8988T (cell line): ENCODE measurements at regions not wholly inside any gene's neighbourhood (a gene's known extent, or its start where the extent isn't known, plus 50 kb on each side); places are given as distances from the start of the nearest gene placed in this dataset.
"Not testable (repeated sequence)": the region's sequence is repeated elsewhere in the genome, so short reads cannot be mapped to it uniquely, and the experiment has no call there.

Source experiments
- DNase-seq: peaks from one replicate; pipeline ENCODE4 v3.0.0; 2011

GRCh38 chr4:42288876-42289275 is 108.4 kb upstream of the SHISA3 start:
- DNase-seq, result not testable (repeated sequence)

GRCh38 chr4:42292192-42292591 is 105.1 kb upstream of the SHISA3 start:
- DNase-seq, result not testable (repeated sequence)

GRCh38 chr4:42293967-42294813 is 103.1 kb upstream of the SHISA3 start:
- no peak for DNase-seq

GRCh38 chr4:42296196-42296595 is 101.1 kb upstream of the SHISA3 start:
- DNase-seq, result no peak

- DNase-seq, result peak; percentile 24
Observed at GRCh38 chr4:42302348-42302747, 94.9 kb upstream of the SHISA3 start.

GRCh38 chr4:42306221-42307109 is 90.8 kb upstream of the SHISA3 start:
- no peak for DNase-seq

GRCh38 chr4:42308247-42308646 is 89.0 kb upstream of the SHISA3 start:
- no peak for DNase-seq

GRCh38 chr4:42309361-42310260 is 87.7 kb upstream of the SHISA3 start:
- no peak for DNase-seq

- DNase-seq, result no peak
Observed at GRCh38 chr4:42310358-42310757, 86.9 kb upstream of the SHISA3 start.

GRCh38 chr4:42310806-42311205 is 86.5 kb upstream of the SHISA3 start:
- no peak for DNase-seq

GRCh38 chr4:42311591-42311990 is 85.7 kb upstream of the SHISA3 start:
- DNase-seq, result no peak

GRCh38 chr4:42313420-42313819 is 83.9 kb upstream of the SHISA3 start:
- DNase-seq, result not testable (repeated sequence)

- no peak for DNase-seq
Observed at GRCh38 chr4:42313872-42314271, 83.4 kb upstream of the SHISA3 start.

GRCh38 chr4:42315231-42315630 is 82.1 kb upstream of the SHISA3 start:
- no peak for DNase-seq

- DNase-seq, result no peak
Observed at GRCh38 chr4:42320822-42321388, 76.4 kb upstream of the SHISA3 start.

GRCh38 chr4:42326040-42326439 is 71.2 kb upstream of the SHISA3 start:
- DNase-seq, result no peak

GRCh38 chr4:42326524-42326923 is 70.8 kb upstream of the SHISA3 start:
- no peak for DNase-seq

GRCh38 chr4:42327323-42327722 is 70.0 kb upstream of the SHISA3 start:
- DNase-seq, result no peak

GRCh38 chr4:42328978-42329377 is 68.3 kb upstream of the SHISA3 start:
- DNase-seq, result no peak

GRCh38 chr4:42329421-42329820 is 67.9 kb upstream of the SHISA3 start:
- no peak for DNase-seq

- DNase-seq, result no peak
Observed at GRCh38 chr4:42330002-42330592, 67.2 kb upstream of the SHISA3 start.

- DNase-seq, result no peak
Observed at GRCh38 chr4:42331040-42331439, 66.2 kb upstream of the SHISA3 start.
